GM18505 (cell line): ENCODE measurements at regions not wholly inside any gene's neighbourhood (a gene's known extent, or its start where the extent isn't known, plus 50 kb on each side); places are given as distances from the start of the nearest gene placed in this dataset.

Source experiments
- ATAC-seq: cut with Tn5 transposase; IDR thresholded peaks from one replicate; pipeline ENCODE4 v1.9.1; 2021; ENCODE audit not compliant: unreplicated experiment
- POLR2A ChIP-seq: IDR thresholded peaks from 4 replicates; pipeline ENCODE4 v1.6.1; 2011; ENCODE audit warnings: borderline replicate concordance; ENCODE audit not compliant: insufficient read depth, insufficient read length; ENCODE audit errors: extremely low read depth

DNA sequence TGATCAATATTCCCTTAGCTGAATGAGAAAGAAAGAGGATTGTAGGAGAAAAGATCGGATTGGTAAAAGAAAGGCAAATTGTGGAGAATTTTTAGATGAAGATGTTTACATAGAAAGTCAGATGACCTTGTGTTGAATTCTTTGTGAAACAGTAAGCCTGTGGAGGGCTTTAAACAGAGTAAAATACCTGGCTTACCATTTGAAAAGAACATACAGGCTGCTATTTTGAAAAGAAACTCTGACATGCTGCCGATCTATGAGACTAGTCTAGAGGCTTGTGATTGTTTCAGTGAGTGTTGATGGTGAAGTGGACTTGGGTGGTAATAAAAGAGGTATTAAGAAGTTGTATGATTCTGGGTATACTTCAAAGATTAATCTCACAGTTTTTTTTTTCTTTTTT lies 938.9 kb upstream of the PRR20A start:
- no peak for ATAC-seq
- TF ChIP-seq POLR2A = no peak

DNA sequence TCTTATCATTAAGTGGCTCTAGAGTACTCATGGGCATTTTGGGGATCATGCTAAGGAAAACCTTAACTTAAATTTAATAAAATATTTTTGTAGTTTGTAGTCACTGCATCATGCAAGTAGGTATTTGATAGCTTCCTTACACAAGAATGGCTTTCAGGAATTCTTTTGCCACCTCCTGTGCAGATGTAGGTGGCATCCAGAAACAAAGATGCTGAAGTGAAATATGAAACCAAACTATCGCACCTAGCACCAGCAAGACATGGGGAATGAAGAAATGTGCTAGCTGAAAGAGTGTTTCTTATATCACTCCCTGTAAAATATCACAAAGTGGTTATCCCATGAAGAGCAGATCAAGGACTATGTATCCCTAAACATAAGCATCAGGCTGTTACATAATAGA lies 924.5 kb upstream of the PRR20A start:
- no peak for TF ChIP-seq POLR2A

DNA sequence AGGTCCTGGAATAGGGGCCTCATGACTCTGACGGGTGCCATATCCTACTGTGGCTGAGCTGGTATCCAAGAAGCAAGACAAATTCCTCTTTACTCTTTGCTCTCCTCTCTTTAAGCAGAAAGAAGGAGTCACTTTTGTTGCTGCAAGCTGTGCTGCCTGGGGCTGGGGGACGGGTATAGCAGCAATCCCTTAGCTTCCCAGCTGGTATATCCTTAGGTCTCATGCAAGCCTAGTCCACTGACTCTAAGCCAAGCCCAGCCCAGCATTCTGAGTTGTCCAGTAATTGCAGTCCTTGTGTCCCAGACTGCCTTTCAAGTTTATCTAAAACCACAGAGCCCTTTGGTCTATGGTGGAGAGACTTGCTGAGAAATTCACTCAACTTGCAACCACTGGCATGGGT lies 893.0 kb upstream of the PRR20A start:
- ATAC-seq = no peak
- no peak for TF ChIP-seq POLR2A

More for the DNA sequence above, 924.5 kb upstream of the PRR20A start:
- ATAC-seq = no peak

DNA sequence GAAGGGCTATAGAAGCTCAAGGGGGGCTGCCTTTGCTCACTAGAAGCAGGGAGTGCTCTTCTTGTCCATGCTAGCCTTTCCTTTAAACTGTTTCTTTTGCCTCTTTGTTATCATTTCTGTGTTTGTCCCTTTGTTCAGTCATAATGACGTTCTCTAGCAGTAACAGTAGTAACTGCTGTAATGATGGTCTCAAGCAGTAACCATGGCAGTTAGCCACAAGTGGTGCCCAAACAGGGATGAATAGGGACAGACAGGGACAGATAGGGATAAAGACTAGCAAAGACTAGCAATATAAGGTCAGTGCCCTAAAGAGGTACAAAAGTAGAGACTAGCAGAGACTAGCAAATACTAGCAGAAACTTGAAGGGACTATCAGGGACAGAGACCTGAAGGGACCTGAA lies 869.0 kb upstream of the PRR20A start:
- no peak for ATAC-seq
- no peak for TF ChIP-seq POLR2A

DNA sequence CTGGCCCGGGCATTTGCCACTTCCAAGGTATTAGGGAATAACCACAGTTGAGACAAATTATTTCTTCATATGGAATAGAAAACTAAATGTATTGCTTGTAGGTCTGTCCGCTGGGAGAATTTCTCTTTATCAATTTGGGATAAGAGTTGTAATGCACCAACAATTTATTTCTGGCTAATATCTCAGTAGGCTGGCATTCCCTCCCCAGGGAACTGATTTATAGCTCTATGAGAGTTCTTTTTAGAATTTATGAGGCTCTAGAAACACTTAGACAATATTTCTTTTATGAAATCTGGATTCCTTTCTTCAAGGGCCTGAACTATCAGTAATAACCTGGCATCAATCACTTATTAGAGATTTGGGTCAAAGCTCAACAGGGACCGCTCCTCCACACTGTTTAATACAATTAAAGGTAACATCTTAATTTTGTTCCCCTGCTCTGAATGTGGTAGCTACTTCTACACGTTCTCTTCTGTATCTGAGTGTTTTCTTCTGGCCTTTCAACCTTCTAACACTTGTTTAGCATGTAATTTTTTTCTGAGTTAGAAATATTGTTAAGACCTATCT lies 857.4 kb upstream of the PRR20A start:
- TF ChIP-seq POLR2A = no peak
- ATAC-seq = no peak

DNA sequence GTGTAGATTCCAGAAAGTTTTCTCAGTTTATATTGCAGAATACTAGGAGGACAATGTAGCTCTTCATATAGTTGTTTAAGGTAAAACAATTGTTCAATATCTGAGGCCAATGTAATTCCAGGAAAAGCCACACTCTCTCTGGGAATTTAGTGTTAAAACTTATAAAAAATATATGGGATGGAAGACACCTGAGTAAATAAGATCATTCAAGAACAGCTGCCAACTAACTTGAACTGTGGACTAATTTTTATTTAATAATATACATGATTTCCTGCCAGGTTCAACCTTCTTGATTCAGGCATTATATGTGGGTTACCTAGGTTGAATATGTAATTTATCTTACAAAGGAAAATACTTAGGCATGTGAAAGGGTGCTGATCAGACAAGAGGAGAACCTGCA lies 841.1 kb upstream of the PRR20A start:
- TF ChIP-seq POLR2A = no peak
- ATAC-seq = no peak

DNA sequence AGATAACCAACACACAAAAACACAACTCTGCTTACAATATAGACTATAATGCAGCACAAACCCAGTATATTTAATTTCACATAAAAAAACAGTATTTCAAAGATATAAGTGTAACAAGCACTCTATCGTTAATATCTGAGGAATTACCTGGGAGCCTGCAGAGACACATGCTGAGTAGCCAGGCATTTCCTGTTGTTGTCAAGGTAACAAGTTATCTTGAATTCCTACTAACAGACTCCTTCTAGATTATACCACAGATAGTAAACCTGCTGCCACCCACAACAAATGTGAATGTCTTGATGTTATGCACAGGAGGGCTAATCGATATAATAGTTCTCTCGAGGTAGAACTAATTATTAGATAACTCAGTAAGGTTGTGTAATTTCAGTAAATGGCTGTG lies 826.0 kb upstream of the PRR20A start:
- no peak for ATAC-seq
- TF ChIP-seq POLR2A = no peak

DNA sequence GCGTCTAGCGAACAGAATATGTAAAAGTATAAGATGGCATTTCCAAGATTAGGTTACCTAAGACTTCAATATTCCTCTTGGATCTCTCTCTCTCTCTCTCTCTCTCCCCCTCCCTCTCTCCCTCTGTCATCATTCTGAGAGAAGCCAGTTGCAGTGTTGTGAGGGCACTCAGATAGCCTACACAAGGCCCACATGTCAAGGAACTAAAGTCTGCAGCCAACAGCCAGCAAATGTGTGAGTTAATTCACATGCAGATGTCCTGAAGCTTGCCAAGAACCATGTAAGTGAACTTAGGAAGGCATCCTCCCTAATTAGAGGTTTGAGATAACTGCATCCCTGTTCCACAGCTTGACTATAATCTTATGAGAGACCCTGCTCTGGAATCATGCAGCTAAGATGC lies 822.9 kb upstream of the PRR20A start:
- ATAC-seq = no peak
- TF ChIP-seq POLR2A = no peak

DNA sequence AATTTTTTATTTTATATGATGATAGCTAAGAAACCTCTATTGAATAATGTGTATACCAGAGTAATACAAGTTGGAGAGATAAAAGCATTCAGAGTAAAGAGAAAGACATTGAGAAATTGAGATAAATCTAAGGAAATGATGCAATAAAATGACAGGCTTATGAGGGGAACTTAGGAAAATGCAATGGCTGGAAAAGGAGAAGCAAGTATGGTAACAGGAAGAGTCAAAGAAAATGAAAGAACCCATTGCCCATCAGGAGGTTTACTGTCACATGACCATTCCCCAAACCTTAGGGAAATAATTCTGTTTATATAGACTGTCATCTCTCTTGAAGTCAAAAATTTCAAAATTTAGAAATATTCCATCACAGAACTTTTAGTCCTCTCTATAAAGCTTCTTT lies 808.0 kb upstream of the PRR20A start:
- no peak for TF ChIP-seq POLR2A
- no peak for ATAC-seq

DNA sequence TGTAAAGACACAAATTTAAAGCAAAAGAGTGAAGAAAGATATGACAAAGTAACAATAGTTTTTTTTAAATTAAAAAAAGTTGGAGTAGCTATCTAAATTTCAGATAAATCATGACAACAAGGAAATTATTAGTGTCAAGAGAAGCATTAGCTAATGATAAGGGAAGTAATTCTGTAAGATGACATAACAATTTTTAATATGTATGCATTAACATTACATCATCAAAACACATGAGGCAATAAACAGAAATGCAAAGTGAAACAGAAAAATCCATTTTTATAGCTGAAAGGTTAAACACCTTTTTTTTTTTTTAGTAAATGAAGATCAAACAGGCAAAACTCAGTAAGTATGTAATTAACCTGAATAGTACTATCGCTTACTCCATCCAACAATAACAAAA lies 804.9 kb upstream of the PRR20A start:
- no peak for ATAC-seq
- TF ChIP-seq POLR2A = no peak

DNA sequence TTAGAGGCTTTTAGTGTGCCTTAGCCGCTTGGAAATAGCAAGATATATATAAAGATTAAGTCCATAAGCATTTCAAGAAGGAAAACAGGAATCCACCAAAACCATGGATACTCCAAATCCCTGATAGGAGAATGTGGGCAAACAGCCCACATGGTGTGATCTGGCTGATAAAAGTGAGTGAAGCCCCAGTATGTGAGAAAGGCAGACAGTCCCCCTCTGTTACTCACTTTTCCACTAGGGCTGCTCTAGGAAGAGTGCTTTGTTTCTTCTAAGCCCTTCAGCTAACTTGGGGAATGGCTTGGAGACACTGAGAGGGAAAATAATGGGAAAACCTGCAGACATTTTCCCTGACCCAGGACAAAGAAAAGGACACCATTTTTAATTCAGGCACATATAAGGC lies 802.3 kb upstream of the PRR20A start:
- TF ChIP-seq POLR2A = no peak
- no peak for ATAC-seq

DNA sequence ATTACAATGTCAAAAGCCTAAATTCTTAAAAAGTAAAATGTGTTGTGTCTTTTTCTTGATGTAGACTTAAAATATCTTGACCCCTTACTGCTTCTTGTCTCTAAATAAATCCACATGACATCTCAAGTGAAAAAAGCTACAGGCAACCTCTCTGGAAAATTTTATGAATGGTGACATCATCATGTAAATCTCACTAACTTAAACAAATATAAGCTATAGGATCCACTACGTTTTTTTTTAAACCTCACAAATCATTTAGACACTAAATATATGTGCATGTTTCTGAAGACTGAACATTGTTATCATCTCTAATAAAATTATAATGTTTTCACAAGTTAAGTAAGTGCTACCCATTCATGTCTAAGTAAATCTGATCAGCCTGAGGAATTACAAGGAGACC lies 793.7 kb upstream of the PRR20A start:
- TF ChIP-seq POLR2A = no peak
- ATAC-seq = no peak

DNA sequence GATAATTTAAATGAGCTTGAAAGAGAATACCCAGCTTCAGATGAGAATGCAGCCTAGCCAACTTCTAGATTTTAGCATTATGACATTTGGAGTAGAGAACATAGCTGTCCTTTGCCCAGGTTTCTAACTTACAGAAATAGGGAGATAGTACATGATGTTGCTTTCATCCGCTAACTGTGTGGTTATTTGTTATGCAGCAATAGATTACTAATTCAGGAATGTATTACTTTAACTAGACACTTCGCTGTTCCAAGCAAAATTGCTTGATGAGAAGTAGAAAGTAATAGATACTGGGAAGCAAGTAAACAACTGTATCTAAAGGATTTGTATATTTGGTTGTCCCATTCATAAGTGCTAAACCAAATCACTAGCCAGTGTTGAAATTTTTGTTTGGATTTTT lies 790.9 kb upstream of the PRR20A start:
- no peak for TF ChIP-seq POLR2A
- no peak for ATAC-seq

DNA sequence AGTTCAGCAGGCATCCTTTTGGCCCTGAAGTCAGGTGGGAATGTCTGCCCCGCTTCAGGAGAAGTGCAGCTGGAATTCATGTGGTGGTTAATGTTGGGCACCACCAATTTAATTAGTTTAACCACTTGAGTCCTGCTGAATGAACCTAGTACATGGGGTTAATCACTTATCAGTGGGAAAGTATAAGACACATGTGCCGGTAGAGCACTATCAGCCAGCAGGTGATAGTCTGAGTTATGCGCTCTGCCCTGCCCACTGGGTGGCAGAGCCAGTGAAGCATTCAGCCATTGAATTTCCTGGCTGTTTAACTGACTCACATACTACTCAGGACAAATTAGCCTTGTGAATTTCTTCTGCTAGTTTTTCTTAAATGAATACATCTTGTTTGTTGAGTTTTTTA lies 789.7 kb upstream of the PRR20A start:
- TF ChIP-seq POLR2A = no peak
- ATAC-seq = no peak

DNA sequence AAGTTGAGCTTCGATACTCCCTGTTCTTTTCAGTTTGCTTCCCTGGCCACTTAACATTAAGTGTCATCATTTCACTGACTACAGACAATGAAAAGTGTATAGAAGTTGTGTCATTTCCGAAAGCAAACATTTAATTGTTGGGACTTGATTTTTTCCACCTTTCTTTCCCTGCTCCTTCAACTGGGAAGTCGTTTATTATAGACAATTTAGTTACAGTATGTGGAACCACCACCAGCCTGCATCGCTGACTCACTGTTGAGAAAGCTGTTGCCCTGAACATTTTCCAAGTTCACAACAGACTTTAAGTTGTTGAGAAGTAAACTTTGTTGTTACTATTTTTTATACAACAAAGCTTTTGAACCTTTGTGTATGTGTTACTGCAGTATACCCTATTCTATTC lies 788.4 kb upstream of the PRR20A start:
- no peak for ATAC-seq
- TF ChIP-seq POLR2A = no peak

DNA sequence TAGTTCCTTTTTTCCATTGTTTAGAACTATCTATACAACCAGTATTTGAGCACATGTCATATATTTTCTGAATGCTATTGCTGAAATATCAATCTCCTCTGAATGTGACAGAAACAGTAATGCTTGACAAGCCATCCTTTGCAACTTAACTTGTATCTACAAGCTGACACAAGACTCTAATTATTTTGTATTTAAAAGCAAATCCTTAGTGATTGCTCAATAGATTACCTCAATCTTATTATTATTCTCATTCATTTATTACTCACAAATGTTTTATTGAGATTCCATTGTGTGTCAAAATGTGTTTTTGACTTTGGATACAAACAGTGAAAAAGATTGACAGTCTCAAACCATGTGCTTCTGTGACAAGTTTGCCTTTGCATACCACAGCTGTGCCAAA lies 787.8 kb upstream of the PRR20A start:
- no peak for TF ChIP-seq POLR2A
- no peak for ATAC-seq

DNA sequence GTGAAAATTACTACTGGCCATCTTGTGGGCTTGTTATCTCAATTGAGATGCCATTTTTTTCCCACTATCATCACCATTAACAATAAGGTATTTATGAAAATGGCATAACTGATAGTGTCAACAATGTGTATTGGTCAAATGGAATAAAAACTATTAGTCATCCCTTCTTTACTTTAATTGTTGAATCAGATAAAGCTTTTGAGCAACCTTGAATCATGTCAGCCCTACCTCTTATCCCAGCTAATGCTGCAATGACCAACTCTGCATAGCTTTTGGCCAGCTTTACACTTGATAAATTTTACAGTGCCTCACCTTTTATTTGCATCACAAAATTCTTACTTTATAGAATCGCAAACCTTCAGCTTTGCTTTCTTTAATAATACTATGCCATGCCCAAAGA lies 784.0 kb upstream of the PRR20A start:
- TF ChIP-seq POLR2A = no peak
- ATAC-seq = no peak
